IMR-90 (cell line): ENCODE measurements at regions not wholly inside any gene's neighbourhood (a gene's known extent, or its start where the extent isn't known, plus 50 kb on each side); places are given as distances from the start of the nearest gene placed in this dataset.

Source experiments
- ATAC-seq: fragments of 200-7000 bp; cut with Tn5 transposase; 2 replicates; pipeline ENCODE4 v1.9.1; 2020; ENCODE audit warnings: low read depth, mild to moderate bottlenecking, moderate library complexity
- BruUV-seq: library from RNA; stranded (reverse); fragments of 400-500 nt; replicated peaks from 2 replicates; lab custom pipeline; 2021; lab: Mats Ljungman, UMichigan
- CTCF ChIA-PET: fragments of 300-600 bp; formaldehyde crosslinking; extraction: SDS; loops from one replicate; lab custom pipeline; 2021; ENCODE audit warnings: antibody characterized with exemption; lab: Yijun Ruan, JAX
- POLR2A ChIA-PET: fragments of 300-600 bp; sonication (Branson Sonifier 250); formaldehyde crosslinking; loops from one replicate; lab custom pipeline; 2022; ENCODE audit warnings: antibody characterized with exemption; ENCODE audit not compliant: unreplicated experiment; lab: Charles Lee
- DNase-seq: peaks from one replicate; pipeline ENCODE4 v3.0.0; 2013
- H2AFZ ChIP-seq: replicated peaks from 2 replicates; pipeline ENCODE3; 2013; ENCODE audit warnings: low read length, mild to moderate bottlenecking; ENCODE audit not compliant: poor library complexity
- H2AK5ac ChIP-seq: 2 replicates; pipeline ENCODE4 v1.6.1; 2013; ENCODE audit warnings: low read depth, low read length, inconsistent platforms
- H2AK9ac ChIP-seq: replicated peaks from 2 replicates; pipeline ENCODE3; 2013; ENCODE audit warnings: mild to moderate bottlenecking, low read depth, low read length, moderate library complexity; ENCODE audit not compliant: poor library complexity
- H2BK120ac ChIP-seq: 2 replicates; pipeline ENCODE4 v1.6.1; 2013; ENCODE audit warnings: low read depth, low read length, inconsistent platforms
- H2BK15ac ChIP-seq: 3 replicates; pipeline ENCODE4 v1.6.1; 2013; ENCODE audit warnings: low read depth, low read length, inconsistent platforms
- H2BK20ac ChIP-seq: 2 replicates; pipeline ENCODE4 v1.6.1; 2013; ENCODE audit warnings: low read depth, mild to moderate bottlenecking, inconsistent platforms, low read length, moderate library complexity
- H2BK5ac ChIP-seq: 2 replicates; pipeline ENCODE4 v1.6.1; 2013; ENCODE audit warnings: mild to moderate bottlenecking, low read depth, low read length, inconsistent platforms; ENCODE audit not compliant: poor library complexity, severe bottlenecking
- H3K14ac ChIP-seq: replicated peaks from 2 replicates; pipeline ENCODE4 v1.6.1; 2013; ENCODE audit warnings: low read depth, low read length, inconsistent platforms
- H3K18ac ChIP-seq: 2 replicates; pipeline ENCODE4 v1.6.1; 2013; ENCODE audit warnings: low read depth, low read length, control low read depth
- H3K23ac ChIP-seq: 2 replicates; pipeline ENCODE4 v1.6.1; 2013; ENCODE audit warnings: low read depth, low read length, inconsistent platforms
- H3K27ac ChIP-seq: 2 replicates; pipeline ENCODE4 v1.5.1; 2013; ENCODE audit warnings: mild to moderate bottlenecking, control low read depth, low read length; ENCODE audit not compliant: insufficient read depth
- H3K27me3 ChIP-seq: 2 replicates; pipeline ENCODE4 v1.6.1; 2013; ENCODE audit warnings: low read length; ENCODE audit not compliant: control insufficient read depth, insufficient read depth
- H3K36me3 ChIP-seq: 2 replicates; pipeline ENCODE4 v1.6.1; 2013; ENCODE audit warnings: low read length, mixed read lengths; ENCODE audit not compliant: control insufficient read depth, insufficient read depth
- H3K4ac ChIP-seq: 2 replicates; pipeline ENCODE4 v1.6.1; 2013; ENCODE audit warnings: low read depth, low read length, inconsistent platforms
- H3K4me1 ChIP-seq: 2 replicates; pipeline ENCODE4 v1.6.1; 2013; ENCODE audit warnings: low read length, mixed read lengths; ENCODE audit not compliant: control insufficient read depth, insufficient read depth
- H3K4me2 ChIP-seq: 2 replicates; pipeline ENCODE4 v1.6.1; 2013; ENCODE audit warnings: low read depth, mild to moderate bottlenecking, control low read depth, low read length, moderate library complexity
- H3K4me3 ChIP-seq: 2 replicates; pipeline ENCODE4 v1.5.1; 2013; ENCODE audit warnings: low read depth, mild to moderate bottlenecking, control low read depth, low read length, moderate library complexity; ENCODE audit not compliant: insufficient read depth
- H3K56ac ChIP-seq: 2 replicates; pipeline ENCODE4 v1.6.1; 2013; ENCODE audit warnings: low read length, inconsistent platforms; ENCODE audit not compliant: insufficient read depth; ENCODE audit errors: extremely low read depth
- H3K79me1 ChIP-seq, 2 experiments: 2 replicates each; pipeline ENCODE4 v1.6.1; 2013; ENCODE audit warnings: low read length in 2 of 2, inconsistent platforms in 1 of 2, low read depth in 1 of 2
- H3K9ac ChIP-seq: 2 replicates; pipeline ENCODE4 v1.6.1; 2013; ENCODE audit warnings: low read depth, low read length, control low read depth
- H3K9me1 ChIP-seq: 2 replicates; pipeline ENCODE4 v1.6.1; 2013; ENCODE audit warnings: low read length, inconsistent platforms; ENCODE audit not compliant: insufficient read depth
- H3K9me3 ChIP-seq: 2 replicates; pipeline ENCODE4 v1.6.1; 2013; ENCODE audit warnings: low read length; ENCODE audit not compliant: control insufficient read depth, insufficient read depth
- H4K20me1 ChIP-seq: 2 replicates; pipeline ENCODE4 v1.6.1; 2013; ENCODE audit warnings: low read length, inconsistent platforms; ENCODE audit not compliant: insufficient read depth
- H4K5ac ChIP-seq: 2 replicates; pipeline ENCODE4 v1.6.1; 2013; ENCODE audit warnings: mild to moderate bottlenecking, low read depth, low read length, control low read depth
- H4K8ac ChIP-seq, 2 experiments: 2 replicates each; pipeline ENCODE4 v1.6.1; 2013; ENCODE audit warnings: low read depth in 2 of 2, low read length in 2 of 2, control low read depth in 1 of 2, inconsistent platforms in 1 of 2
- H4K91ac ChIP-seq: 2 replicates; pipeline ENCODE4 v1.6.1; 2013; ENCODE audit warnings: low read depth, low read length, inconsistent platforms; ENCODE audit not compliant: insufficient read depth
- CEBPB ChIP-seq: IDR thresholded peaks from 2 replicates; pipeline ENCODE4 v1.6.1; 2012; ENCODE audit warnings: low read depth, low read length, improper control_type of control experiment
- CHD1 ChIP-seq: IDR thresholded peaks from 2 replicates; pipeline ENCODE4 v1.6.1; 2012; ENCODE audit warnings: low read depth, low read length, improper control_type of control experiment
- FOS ChIP-seq: fragments of 150-350 bp; IDR thresholded peaks from 2 replicates; pipeline ENCODE4 v1.6.1; 2016; ENCODE audit warnings: low read depth, low read length
- MAFK ChIP-seq: IDR thresholded peaks from 2 replicates; pipeline ENCODE4 v1.6.1; 2012; ENCODE audit warnings: low read depth, low read length, improper control_type of control experiment
- RCOR1 ChIP-seq: IDR thresholded peaks from 2 replicates; pipeline ENCODE4 v1.6.1; 2012; ENCODE audit warnings: mild to moderate bottlenecking, low read length, improper control_type of control experiment; ENCODE audit not compliant: insufficient replicate concordance
- SMC3 ChIP-seq: fragments of 150-350 bp; IDR thresholded peaks from 2 replicates; pipeline ENCODE4 v1.6.1; 2016; ENCODE audit warnings: low read depth, mild to moderate bottlenecking, antibody characterized with exemption, low read length, moderate library complexity
- WGBS, 2 experiments: methylation state at CpG; one replicate each; pipeline versions ENCODE4 v1.1.5 to v1.1.7; 2013; ENCODE audit warnings: missing lambda C conversion rate in 2 of 2; ENCODE audit not compliant: insufficient read length in 1 of 2; ENCODE audit errors: extremely low coverage in 2 of 2; 5-methylcytosine and 5-hydroxymethylcytosine counted together
- dilution Hi-C: fragments of 300-500 bp; cut with HindIII; formaldehyde crosslinking; loops from one replicate; pipeline ENCODE4 v1.14.3; 2018; ENCODE audit warnings: low sequenced_read_pairs; ENCODE audit not compliant: unreplicated experiment
- in situ Hi-C: fragments of 300-500 bp; cut with MboI; formaldehyde crosslinking; loops from 3 replicates; pipeline ENCODE4 v1.14.3; 2019; ENCODE audit warnings: low sequenced_read_pairs, inconsistent platforms, mixed read lengths
- intact Hi-C: fragments of 100-400 bp; cut with micrococcal nuclease; formaldehyde crosslinking; loops from 2 replicates; pipeline ENCODE4 v1.10.0; 2022

GRCh38 chr4:4601803-4602369, 60.0 kb upstream of the STX18 start:
- Histone ChIP-seq H3K14ac (no peak overlapping the region), H3K4me3 (no peak overlapping the region), H3K9me1 (no peaks in the 10 kb centered on the region), H2BK120ac (no peak overlapping the region), H3K23ac (no peak overlapping the region), H3K56ac (no peak overlapping the region), H3K18ac (no peak overlapping the region), H2BK20ac (no peak overlapping the region), H2AFZ (no peak overlapping the region), H4K20me1 (no peaks in the 10 kb centered on the region), H3K9me3 (no peaks in the 10 kb centered on the region), H4K8ac (no peak overlapping the region), H3K9ac (no peak overlapping the region), H2AK5ac (no peak overlapping the region), H3K4me1 (no peaks in the 10 kb centered on the region; the same call in 1 of the 2 replicates), H3K27me3 (no peaks in the 10 kb centered on the region), H3K79me1 (no peaks in the 10 kb centered on the region), H3K4ac (no peak overlapping the region), H4K91ac (no peak overlapping the region), H3K4me2 (no peak overlapping the region), H2AK9ac (no peak overlapping the region), H2BK15ac (no peak overlapping the region), H3K27ac (no peak overlapping the region), H3K36me3 (no peaks in the 10 kb centered on the region), H2BK5ac (no peak overlapping the region), H4K5ac (no peak overlapping the region)
- intact Hi-C loops (no loop called here), in situ Hi-C loops (no loop called here), dilution Hi-C loops (no loop called here)
- WGBS, 2 experiments: 92% methylated on average over 5 of the region's 13 CpGs; no CpG with 5 or more reads in 1 of the 2 experiments
- CTCF ChIA-PET: interaction anchor here (1.0 kb wide), 1 partner anchor 11 kb away, joined by 4 read pairs; no protein-coding TSS in a partner anchor
- TF ChIP-seq CEBPB (no peak), CHD1 (no peak), FOS (no peak), RCOR1 (no peak), SMC3 (no peak), MAFK (no peak)
- POLR2A ChIA-PET: no interaction called here
- ATAC-seq: no peak
- DNase-seq: no peak
- BruUV-seq: no TSS peak
